ENCODE measurements at regions not wholly inside any gene's neighbourhood (a gene's known extent, or its start where the extent isn't known, plus 50 kb on each side); places are given as distances from the start of the nearest gene placed in this dataset.

DNA sequence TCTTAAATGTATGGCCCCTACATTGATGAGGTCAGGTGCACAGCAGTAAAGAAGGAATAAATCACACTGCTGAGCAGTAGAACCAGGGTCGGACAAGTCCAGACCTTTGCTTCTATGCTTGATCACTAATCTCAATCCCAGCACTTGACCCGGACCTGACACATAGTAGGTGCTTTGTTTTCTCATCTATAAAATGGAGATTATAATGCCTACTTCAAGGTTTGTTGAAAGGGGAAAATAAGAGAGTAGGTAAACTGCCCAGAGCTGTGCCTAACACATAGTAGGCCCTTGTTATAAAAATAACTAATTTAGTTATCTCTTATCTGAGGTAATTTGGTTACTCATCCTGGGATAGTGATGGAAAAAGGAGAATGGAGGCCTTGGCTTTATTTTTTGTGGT is 125.0 kb downstream of the RXFP2 start:
- TF ChIP-seq EZH2 (IDR thresholded peaks at IDR 0.05), result no peak
- TF ChIP-seq, protein P1, sequence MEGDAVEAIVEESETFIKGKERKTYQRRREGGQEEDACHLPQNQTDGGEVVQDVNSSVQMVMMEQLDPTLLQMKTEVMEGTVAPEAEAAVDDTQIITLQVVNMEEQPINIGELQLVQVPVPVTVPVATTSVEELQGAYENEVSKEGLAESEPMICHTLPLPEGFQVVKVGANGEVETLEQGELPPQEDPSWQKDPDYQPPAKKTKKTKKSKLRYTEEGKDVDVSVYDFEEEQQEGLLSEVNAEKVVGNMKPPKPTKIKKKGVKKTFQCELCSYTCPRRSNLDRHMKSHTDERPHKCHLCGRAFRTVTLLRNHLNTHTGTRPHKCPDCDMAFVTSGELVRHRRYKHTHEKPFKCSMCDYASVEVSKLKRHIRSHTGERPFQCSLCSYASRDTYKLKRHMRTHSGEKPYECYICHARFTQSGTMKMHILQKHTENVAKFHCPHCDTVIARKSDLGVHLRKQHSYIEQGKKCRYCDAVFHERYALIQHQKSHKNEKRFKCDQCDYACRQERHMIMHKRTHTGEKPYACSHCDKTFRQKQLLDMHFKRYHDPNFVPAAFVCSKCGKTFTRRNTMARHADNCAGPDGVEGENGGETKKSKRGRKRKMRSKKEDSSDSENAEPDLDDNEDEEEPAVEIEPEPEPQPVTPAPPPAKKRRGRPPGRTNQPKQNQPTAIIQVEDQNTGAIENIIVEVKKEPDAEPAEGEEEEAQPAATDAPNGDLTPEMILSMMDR (IDR thresholded peaks at IDR 0.05), result no peak
- TF ChIP-seq EZH2phosphoT487 (IDR thresholded peaks at IDR 0.05), result no peak
